ENCODE measurements at regions not wholly inside any gene's neighbourhood (a gene's known extent, or its start where the extent isn't known, plus 50 kb on each side); places are given as distances from the start of the nearest gene placed in this dataset.
"Not testable (repeated sequence)": the region's sequence is repeated elsewhere in the genome, so short reads cannot be mapped to it uniquely, and the experiment has no call there.

DNA sequence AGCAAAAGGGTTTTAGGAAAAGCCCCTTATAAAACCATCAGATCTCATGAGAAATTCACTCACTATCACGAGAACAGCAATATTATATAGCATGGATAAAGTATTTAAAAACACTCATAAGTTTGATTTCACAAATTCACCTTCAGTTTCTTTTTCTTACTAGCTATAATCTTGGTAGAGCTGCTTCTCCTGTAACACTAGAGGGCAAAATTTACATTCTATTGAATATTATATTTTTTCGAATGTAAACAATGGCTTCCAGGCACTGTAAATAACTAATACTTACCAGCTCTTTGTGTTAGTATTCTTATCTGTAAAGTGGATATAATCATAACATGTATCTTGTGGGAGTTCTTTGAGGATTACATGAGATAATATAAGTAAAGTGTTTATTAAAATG, 259.6 kb downstream of the CCER1 start:
- no peak for DNase-seq

DNA sequence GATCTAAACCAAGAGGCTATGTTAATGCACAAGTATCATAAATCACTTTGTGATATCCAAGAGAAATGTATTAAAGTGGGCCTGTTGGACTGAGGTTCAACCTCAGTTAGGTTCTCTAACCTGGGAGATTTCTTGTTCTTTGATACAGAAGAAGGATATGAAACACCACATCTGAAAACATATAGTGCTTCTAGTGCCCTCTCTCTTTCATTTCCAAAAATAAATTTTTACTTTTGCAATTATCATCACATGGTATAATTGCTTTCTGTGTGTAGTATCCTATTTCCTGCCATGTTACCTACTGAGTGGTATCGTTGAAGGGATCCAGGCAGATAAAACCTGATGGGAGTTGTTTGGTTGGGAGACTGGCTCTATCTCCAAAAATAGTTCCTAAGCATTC, 264.9 kb downstream of the CCER1 start:
- DNase-seq = no peak

DNA sequence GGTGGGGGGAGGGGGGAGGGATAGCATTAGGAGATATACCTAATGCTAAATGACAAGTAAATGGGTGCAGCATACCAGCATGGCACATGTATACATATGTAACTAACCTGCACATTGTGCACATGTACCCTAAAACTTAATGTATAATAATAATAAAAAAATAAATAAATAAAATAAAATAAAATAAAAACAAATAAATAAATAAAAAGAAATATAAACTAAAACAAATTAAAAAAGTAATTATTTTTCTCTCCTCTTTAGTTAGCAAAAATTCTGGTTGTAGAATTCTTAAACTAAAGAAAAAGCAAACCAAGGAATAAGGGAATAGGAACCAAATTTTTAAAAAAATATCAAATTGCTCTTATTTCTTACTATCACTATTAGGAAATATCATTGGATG, 267.3 kb downstream of the CCER1 start:
- DNase-seq = not testable (repeated sequence)

DNA sequence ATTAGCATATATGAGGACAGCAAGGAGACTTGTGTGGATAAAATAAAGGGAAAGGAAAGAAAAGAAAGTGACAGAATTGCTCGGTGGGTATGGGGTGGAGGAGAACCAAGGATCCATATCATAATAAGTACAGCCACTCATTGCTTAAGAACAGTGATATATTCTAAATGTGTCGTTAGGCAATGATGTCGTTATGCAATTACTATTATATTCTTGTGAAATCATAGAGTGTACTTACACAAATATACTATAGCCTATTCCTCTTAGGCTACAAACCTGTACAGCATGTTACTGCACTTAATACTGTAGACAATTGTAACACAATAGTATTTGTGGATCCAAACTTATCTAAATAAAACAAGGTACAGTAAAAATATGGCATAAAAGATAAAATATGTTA, 271.1 kb downstream of the CCER1 start:
- DNase-seq = no peak

DNA sequence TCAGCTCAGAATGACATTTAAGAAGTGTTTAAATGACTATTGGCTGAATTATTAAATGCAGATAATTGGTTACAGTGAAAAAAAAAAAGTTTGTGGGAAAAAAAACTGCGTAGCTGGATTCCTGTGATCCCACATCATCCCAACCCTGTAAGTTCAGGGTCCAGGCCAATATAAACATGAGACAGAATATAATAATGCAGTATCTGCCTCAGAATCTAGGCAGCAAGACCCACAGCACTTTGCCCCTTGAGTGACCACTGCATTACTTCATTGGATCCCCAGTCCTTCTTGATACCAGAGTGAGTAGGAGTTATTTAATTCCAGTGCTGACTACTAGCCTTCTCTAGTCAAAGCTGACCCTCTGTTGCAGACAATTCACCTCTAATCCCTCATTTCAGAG, 272.6 kb downstream of the CCER1 start:
- no peak for DNase-seq

DNA sequence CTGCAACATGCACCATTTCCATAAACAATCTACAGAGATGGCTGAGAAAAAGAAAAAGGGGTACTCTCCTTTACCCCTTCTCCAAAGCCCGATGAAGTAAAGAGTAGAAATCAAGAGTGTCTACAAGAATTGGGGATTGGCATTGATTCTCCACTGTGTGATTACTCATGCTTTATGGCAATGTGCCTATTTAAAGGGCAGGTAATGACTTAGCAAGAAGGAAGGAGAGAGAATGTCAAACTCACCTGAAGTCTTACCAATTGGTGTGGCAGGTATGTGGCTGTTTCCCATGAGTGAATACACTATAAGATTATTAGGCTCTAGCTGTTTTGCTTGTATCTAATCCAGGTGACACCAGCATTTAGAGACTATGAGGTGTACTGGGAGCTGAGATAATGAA, 275.3 kb downstream of the CCER1 start:
- no peak for DNase-seq

DNA sequence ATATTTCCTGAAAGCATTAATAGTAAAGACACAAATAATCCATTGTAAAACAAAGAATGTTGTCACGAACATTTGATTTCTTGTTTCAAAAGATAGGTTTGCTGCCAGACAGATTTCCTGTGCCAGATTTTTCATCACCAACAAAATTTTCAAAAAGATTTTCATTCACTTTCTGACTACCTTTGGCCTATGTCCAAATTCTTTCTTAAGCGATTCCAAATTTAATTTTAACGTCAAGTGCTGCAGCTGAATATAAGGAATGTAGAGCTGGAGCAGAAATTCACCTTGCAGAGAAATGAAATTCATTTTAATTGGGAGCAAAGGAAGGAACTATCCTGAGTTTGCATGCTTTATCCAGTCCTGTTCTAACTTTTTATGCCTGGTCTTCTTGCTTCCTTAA, 277.4 kb downstream of the CCER1 start:
- no peak for DNase-seq

DNA sequence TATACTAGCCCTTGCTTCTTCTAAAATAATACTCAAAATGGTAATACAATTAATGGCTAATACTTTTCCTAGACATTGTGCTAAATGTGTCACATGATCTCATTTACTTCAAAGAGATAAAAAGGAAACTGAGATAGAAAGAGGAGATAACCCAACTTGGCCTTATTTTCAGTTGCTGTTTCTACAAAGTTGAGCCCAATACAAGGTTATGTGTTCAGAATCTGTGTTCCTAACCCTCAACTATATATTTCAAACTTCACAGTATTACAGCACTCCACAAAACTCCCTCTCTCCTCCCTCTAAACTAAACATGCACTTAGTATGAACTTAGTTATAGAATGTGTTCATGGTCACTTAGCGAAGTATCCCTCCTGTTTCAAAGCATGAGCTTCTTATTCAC, 277.9 kb downstream of the CCER1 start:
- peak in 1 of 51 donors; percentile 2 for DNase-seq

DNA sequence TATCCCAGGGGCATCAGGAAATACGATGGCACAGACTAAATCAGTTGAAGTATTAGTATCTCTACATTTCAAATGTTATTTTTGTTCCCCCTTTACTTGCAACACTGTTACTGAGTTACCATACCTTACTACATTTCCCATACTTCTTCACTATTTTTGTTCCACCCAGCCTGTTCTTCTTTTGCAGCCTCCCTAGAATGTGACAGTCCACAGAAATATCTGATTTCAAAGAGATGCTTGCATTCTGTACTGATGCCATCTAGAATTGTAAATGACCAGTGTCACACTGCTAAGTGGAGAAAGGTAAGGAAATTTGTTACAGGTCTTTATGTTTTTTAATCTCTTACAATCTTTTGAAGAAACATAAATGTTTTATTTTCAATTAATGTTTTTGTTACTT, 279.9 kb downstream of the CCER1 start:
- no peak for DNase-seq

DNA sequence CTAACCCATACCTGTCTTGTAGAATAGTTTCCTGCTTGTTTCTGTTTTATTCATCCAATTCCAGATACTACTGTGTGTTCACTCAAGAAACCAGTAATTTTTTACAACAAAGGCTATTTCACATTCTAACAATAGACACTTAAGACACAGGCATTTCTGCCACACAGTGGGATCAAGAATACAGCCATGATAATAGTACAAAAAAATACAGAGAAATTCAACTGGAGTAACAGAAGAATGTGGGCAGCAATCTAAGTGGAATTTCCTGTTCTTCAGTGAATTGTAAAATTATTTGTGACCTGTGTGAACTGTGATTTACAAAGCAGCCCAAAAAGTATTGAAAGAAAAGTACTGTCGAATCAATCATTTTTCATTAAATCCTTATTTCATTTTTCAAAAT, 282.9 kb downstream of the CCER1 start:
- DNase-seq = no peak

DNA sequence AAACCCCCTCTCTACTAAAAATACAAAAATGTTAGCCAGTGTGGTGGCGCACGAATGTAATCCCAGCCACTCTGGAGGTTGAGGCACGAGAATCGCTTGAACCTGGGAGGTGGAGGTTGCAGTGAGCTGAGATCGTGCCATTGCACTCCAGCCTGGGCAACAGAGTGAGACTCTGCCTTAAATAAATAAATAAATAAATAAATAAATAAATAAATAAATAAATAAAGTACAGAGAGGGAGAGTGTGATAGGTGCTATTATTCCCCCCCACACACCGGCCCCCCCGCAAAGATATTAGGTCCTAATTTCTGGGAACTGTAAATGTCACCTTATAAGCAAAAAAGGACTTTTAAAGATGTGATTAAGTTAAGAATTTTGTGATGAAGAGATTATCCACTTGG, 291.0 kb downstream of the CCER1 start:
- not testable (repeated sequence) for DNase-seq

DNA sequence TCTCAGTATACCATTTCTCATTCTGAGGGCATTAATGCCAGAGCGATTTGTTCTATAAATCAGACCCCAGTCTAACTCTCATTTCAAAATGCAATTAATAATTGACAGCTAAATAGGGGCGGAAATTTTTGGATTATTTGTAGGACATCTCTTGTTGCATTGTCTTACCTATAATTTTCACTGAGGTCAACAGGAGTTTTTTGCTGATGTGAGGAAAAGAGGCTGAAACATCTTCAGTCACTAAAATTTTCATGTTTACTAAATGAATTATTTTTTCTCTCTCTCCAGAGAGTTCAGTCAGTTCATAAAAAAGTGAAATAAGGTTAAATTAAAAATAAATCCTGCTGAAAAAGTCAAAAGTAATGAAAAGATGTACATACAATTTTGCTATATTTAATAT, 295.9 kb downstream of the CCER1 start:
- no peak for DNase-seq

DNA sequence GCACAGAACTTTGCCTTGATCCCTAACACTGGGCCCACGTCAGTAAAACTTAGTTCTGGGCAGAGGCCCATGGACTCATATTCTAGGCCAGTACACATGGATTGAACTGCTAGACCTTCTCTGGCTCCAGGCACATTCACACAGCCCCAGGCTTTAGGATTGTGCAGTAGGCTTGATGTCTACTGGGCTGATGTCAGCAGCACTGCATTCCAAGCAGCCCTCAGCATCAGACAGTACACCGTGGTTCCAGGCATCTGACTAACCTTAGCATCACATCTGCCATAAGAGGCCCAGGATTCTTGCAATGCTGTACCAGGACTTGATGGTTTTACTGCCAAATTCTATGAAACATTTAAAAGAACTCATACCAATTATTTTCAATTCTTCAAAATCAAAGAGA, 301.9 kb downstream of the CCER1 start:
- no peak for DNase-seq

DNA sequence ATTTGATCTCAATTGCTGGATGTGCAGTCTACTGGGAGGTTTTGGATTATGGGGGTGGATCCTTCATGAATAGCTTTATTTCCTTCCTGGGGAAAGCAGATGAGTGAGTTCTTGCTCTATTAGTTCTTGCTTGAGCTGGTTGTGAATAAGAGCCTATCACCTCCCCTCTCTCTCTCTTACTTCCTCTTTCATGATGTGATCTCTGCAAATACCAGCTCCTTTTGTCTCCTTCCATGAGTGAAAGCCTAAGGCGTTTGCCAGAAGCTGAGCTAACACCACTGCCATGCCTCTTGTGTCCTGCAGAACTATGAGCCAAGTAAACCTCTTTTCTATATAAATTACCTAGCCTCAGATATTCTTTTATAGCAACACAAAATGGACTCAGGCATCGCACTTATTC, 302.7 kb downstream of the CCER1 start:
- no peak for DNase-seq

DNA sequence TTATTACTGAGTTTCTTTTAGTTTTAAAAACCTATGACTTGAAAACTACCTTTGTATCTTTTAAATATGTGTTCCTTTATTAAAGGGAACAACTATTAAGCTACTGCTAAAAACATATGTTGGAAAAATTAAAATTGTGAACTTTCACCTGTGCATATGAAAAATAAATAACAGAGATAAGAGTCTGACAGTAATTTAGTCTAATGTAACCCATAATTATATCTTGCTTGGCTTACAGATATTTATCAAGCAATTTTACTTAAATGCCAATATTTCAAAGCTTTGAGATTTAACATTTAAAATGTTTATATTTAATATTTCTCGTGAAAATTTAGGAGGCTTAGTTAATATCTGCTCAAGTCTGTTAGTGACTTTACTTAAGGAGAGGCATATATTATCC, 309.8 kb downstream of the CCER1 start:
- no peak for DNase-seq

DNA sequence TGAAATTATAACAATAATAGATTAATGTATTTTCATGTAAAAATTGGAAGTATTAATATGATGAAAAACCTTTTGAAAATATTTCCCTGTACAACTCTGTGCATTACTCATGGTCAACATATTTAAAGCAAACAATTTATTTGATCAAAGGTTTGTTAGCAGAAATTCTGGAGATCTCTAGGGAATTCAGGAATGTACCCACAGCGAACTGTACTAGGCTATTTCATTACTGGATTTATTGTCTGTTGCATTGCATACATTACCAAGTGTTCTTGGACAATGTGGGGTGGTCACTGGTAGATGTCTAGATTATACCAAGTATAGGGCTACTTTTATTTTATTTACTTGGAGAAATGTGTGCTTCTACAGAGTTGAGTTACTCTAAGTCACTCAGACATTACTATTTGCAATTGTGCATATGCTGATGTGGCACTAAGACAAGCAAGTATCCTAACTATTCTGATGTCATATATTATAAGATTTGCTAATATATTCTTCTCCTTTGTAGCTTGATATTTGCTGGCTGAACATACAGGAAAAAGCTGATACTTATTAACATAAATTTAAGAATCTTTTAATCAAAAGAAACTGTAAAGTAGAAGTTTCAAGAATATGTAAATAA, 323.3 kb downstream of the CCER1 start:
- no peak for DNase-seq

DNA sequence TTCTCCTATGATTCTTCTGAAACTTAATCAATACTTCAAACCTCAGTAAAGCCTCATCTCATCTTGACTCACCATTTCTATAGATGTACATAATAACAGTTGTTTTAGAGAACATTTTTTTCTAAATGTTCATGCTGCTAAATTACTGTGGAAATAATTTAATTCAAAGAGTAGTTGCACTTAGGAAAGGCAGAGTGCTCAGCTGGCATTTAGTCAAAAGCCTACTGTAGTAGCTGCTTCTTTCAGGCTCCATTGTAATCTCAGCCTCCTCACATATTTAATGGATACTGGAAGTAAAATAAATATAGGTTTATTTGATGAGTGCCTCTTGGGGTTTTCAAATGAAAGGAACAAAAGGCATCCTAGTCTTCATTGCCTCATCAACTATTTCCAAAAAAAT, 325.0 kb downstream of the CCER1 start:
- no peak for DNase-seq

DNA sequence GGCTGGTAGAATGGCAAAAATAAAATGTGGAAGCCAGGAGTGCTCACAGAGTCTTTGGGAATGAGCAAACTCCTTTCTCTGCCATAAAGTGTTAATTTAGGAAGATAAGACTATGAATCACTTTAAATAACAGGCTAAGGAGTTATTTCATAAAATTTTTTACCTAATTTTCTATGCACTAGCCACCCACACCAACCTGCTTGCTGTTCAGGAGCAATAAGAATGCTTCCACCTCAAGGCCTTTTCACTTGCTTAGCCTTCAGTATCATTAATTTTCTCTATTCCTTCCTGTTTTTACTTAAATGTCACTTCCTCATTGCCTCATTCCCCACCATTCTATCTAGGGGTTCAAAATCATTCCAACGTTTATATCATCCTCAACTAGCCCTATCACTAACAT, 326.8 kb downstream of the CCER1 start:
- peak in 1 of 51 donors; percentile 3 for DNase-seq

DNA sequence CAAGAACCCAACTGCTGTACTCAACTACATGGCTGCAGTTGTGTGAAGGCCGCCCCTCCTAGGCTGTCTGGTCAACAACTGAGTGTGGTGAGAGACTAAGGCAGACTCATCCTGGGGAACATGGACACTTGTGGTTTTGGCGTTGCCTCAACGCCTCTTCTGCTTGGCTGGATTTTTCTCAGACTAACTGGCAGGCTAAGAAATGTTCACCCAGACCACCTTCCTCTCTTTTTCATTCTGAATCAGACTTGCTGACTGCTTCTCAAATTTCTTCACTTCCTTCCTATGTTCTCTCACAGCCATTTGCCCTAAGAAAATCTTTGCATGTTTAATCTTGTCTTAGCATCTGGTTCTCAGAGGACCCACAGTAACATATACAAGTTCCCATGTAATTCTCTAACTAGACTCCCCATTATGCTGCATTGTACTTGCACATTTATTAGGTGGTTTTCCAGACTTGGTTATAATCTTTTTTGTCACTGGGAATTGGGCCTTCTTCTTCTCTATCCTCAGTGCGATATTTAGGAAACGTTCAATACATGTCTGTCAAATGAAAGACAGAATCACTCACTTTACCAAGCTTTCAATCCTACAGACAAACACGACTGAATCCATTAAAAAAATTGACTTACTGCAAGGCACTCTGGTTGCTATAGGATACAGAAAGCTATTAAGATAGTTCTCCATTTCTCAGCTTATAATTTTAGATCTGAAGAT, 327.6 kb downstream of the CCER1 start:
- peak in 1 of 51 donors; percentile 5 for DNase-seq

DNA sequence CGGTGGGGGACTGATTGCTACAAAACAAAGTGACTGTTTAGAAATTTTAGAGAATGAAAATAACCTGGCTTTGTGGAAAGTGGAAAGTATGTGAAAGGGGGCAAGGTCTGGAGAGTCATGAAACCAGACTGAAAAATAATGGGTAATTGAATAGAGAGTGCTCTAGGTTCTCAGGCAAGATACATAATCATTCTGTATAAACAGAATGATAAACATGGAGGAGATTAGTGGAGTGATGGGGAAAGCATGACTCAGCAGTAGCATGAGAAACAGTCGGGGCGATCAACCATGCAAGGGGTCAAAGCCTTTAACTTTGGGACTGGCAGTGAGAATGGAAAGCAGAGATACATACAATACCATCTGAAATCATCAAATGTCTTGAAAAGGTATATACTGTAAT, 332.5 kb downstream of the CCER1 start:
- DNase-seq = no peak

DNA sequence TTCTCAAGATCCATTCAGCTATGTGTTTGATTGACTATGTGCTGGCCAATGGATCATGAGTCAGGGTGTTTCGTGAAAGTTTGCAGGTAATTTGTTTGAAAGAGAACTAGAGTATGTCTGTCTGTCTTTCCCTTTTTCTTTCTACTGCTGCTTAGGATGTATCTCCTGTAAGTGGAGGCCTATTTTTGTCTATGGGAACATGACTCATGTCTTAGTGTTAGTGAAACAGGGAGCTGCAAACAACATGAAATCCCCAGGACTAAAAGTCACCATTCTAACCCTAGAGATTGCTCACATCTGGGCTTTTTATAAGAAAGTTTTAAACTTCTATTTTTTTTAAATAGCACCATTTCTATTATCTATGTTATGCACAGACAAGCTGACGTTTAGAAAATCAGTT, 333.0 kb downstream of the CCER1 start:
- no peak for DNase-seq

DNA sequence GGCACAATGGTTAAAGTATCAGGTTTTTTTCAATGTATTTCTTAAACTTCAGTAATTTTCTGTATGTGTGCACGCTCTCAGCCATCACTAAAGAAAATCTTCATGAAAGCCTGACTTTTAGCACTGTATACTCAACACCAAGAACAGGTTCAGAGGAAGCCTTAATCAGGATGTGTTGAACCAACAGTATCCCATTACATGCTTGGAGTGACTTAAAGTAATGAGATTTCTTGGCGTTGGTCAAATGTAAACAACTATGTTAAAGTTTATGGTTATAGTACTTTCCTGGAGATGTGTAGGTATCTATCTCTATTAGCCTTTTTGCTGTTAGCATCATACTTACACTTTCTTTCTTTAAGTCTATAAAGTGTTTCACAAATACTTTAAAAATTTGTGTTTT, 335.0 kb downstream of the CCER1 start:
- no peak for DNase-seq

DNA sequence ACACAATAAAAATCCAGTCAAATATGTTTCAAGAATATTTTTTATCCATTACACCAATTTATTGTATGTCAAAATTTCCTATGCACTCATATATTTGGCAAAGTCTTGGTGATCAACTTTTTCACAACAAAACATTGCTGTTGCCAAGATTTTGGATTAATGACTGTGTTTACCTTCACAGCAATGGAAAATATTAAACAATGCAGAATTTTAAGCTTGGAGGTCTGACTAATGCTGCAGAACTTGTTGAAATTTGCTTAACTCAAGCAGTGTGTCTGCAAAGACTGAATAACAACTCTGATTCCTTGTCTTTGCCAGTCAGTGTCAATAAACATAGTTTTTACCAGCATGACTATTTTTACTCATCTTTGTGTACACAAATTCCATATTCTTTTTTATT, 336.4 kb downstream of the CCER1 start:
- no peak for DNase-seq

DNA sequence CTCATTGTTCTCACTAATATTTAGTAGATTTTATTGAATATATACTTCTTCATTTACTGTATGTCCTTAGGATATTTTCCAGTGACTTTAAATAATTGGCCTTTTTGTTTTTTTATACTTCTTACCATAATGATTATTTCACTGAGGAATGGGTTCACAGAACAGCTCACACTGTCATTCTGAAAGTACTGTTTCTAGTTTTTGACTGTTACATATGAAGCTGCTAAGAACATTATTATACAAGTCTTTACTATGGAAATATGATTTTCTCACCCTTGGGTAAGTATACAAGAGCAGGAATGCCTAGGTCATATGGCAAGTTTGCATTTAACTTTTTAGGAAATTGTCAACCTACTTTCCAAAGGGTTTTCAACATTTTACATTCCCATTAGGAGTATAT, 343.1 kb downstream of the CCER1 start:
- DNase-seq = no peak

Data from hypothalamus (tissue), 51 donors.